DMS 273 (cell line): ENCODE measurements at regions not wholly inside any gene's neighbourhood (a gene's known extent, or its start where the extent isn't known, plus 50 kb on each side); places are given as distances from the start of the nearest gene placed in this dataset.

Source experiments
- DNase-seq: peaks from one replicate; lab custom pipeline; 2025; ENCODE audit not compliant: unreplicated experiment; lab: John Stamatoyannopoulos, UW

GRCh38 chr9:80359291-80359690, 787.5 kb downstream of the TLE4 start:
- DNase-seq = no peak

GRCh38 chr9:80352967-80353366, 781.2 kb downstream of the TLE4 start:
- DNase-seq = no peak

- DNase-seq = no peak
Observed at GRCh38 chr9:80351612-80352011, 779.8 kb downstream of the TLE4 start.

- DNase-seq = no peak
Observed at GRCh38 chr9:80326105-80326504, 754.3 kb downstream of the TLE4 start.

GRCh38 chr9:80320916-80321315, 749.2 kb downstream of the TLE4 start:
- no peak for DNase-seq

GRCh38 chr9:80320480-80320879, 748.7 kb downstream of the TLE4 start:
- no peak for DNase-seq

- DNase-seq = no peak
Observed at GRCh38 chr9:80305136-80305535, 733.4 kb downstream of the TLE4 start.

- DNase-seq = no peak
Observed at GRCh38 chr9:80294955-80295354, 723.2 kb downstream of the TLE4 start.

GRCh38 chr9:80294318-80294717, 722.6 kb downstream of the TLE4 start:
- DNase-seq = no peak

- no peak for DNase-seq
Observed at GRCh38 chr9:80292231-80292630, 720.5 kb downstream of the TLE4 start.

- peak; percentile 19 for DNase-seq
Observed at GRCh38 chr9:80285326-80285725, 713.6 kb downstream of the TLE4 start.

GRCh38 chr9:80282766-80283165, 711.0 kb downstream of the TLE4 start:
- no peak for DNase-seq

- DNase-seq = no peak
Observed at GRCh38 chr9:80259079-80259478, 687.3 kb downstream of the TLE4 start.

- DNase-seq = no peak
Observed at GRCh38 chr9:80251778-80252177, 680.0 kb downstream of the TLE4 start.

GRCh38 chr9:80242022-80242421, 670.3 kb downstream of the TLE4 start:
- DNase-seq = no peak

GRCh38 chr9:80235752-80236151, 664.0 kb downstream of the TLE4 start:
- no peak for DNase-seq

GRCh38 chr9:80233906-80234305, 662.1 kb downstream of the TLE4 start:
- DNase-seq = no peak

- no peak for DNase-seq
Observed at GRCh38 chr9:80233102-80233843, 661.5 kb downstream of the TLE4 start.

GRCh38 chr9:80231318-80232236, 659.8 kb downstream of the TLE4 start:
- no peak for DNase-seq

GRCh38 chr9:80223897-80224296, 652.1 kb downstream of the TLE4 start:
- DNase-seq = no peak

- no peak for DNase-seq
Observed at GRCh38 chr9:80222466-80223169, 650.9 kb downstream of the TLE4 start.

- DNase-seq = no peak
Observed at GRCh38 chr9:80218328-80218727, 646.6 kb downstream of the TLE4 start.
